ENCODE measurements at regions not wholly inside any gene's neighbourhood (a gene's known extent, or its start where the extent isn't known, plus 50 kb on each side); places are given as distances from the start of the nearest gene placed in this dataset.

DNA sequence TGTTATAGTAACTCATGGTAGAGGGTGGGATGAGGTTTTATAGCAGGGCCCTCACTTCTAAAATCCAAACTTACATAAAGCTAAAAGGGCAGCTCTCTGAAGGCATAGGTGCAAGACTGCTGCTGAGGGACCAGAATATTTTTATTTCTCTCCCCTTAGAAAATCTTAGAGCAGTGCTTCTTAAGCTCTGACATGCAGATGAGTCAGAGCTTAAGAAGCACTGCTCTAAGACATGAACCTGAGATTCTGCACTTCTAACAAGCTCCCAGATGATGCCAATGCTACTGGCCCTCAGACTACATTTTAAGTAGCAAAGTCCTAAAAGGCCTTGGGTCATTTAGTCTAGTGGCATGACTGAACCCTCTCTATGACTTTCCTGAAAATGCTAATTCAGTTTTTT is 97.6 kb upstream of the SPRY4 start:
- no peaks in the 10 kb centered on the region for H3K27me3 ChIP-seq (ENCODE audit: control insufficient read depth in 2 of 2, insufficient read depth in 2 of 2, low read length in 2 of 2)
- H4K20me1 ChIP-seq (replicated peaks; ENCODE audit: control insufficient read depth, extremely low read depth, insufficient read depth, low read length), result no peaks in the 10 kb centered on the region
- DNase-seq (ENCODE audit: low read depth, low spot score), result peak; percentile 20
- BruUV-seq (replicated peaks), result no TSS peak
- no peak overlapping the region for H3K9ac ChIP-seq (replicated peaks; ENCODE audit: extremely low read depth, insufficient read depth, low read length)
- no peak overlapping the region for H3K27ac ChIP-seq (ENCODE audit: insufficient read depth, low read depth, low read length)
- no peaks in the 10 kb centered on the region for H3K36me3 ChIP-seq (ENCODE audit: control insufficient read depth in 2 of 2, extremely low read depth in 1 of 2, insufficient read depth in 2 of 2, low read length in 2 of 2)
- H3K4me1 ChIP-seq (ENCODE audit: control insufficient read depth, extremely low read depth, insufficient read depth, low read length), result peaks cover 49% of the 10 kb centered on the region
- POLR2A ChIA-PET, result no interaction called here
- H3K9me1 ChIP-seq (replicated peaks; ENCODE audit: control insufficient read depth, extremely low read depth, insufficient read depth, low read length), result no peaks in the 10 kb centered on the region
- H3K79me2 ChIP-seq (ENCODE audit: control insufficient read depth, insufficient read depth, low read length), result no peaks in the 10 kb centered on the region
- CTCF ChIA-PET, result interaction anchor here (0.8 to 3.6 kb wide), 6 partner anchors 13 to 126 kb away, joined by 3 to 14 read pairs (median 4); no protein-coding TSS in a partner anchor
- no peaks in the 10 kb centered on the region for H3K9me3 ChIP-seq (replicated peaks; ENCODE audit: control insufficient read depth, insufficient read depth, low read length)
- peak; percentile 24 for FAIRE-seq
- no peak overlapping the region for H3K4me3 ChIP-seq (replicated peaks in 1 of 3; ENCODE audit: insufficient read depth in 1 of 3, low read depth in 1 of 3, low read length in 3 of 3)
- dilution Hi-C loops (cut with MboI; ENCODE audit: extremely low pct_ligation_motif_present, low sequenced_read_pairs), result no loop called here
- H2AFZ ChIP-seq (ENCODE audit: low read depth, low read length), result no peak overlapping the region
- TF ChIP-seq POLR2AphosphoS5 (IDR thresholded peaks at IDR 0.05; ENCODE audit: insufficient read depth, low read depth, low read length) (no peak), FOS (IDR thresholded peaks at IDR 0.05; ENCODE audit: borderline replicate concordance, insufficient read depth, low read length) (peak; percentile 81)
- intact Hi-C loops (cut with micrococcal nuclease), result no loop called here
- H3K4me2 ChIP-seq (ENCODE audit: insufficient read depth, low read length), result no peak overlapping the region

DNA sequence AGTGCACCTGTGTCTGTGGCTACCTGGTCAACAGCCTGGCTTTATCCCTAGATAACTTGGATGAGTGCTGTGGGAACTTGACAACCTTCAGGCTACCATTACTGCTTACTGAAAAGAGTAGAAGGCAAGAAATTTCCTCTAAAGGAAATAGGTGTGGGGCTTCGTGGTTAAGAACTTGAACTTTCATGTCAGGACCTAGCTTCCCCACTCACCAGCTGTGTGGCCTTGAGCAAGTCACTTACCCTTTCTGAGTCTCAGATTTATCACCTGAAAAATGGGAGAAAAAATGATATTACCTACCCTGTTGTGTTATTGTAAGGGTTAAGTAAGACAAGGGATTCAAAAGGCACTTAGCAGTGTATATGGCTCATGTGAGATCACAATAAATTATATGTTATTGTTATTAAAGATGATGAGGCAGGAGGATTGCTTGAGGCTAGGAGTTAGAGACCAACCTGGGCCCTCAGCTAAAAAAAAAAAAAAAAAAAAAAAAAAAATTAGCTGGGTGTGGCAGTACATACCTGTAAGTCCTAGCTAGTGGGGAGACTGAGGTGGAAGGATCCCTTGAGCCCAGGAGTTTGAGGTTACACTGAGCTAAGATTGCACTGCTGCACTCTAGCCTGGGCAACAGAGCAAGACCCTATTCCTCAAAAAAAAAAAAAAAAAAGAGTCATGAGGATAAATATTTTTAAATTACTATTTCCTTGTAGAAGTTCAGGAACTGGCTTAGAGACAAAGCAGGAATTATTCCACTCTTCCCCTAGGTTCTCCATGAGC is 97.0 kb upstream of the SPRY4 start:
- Histone ChIP-seq H3K9ac (replicated peaks; ENCODE audit: extremely low read depth, insufficient read depth, low read length) (no peak overlapping the region), H3K79me2 (ENCODE audit: control insufficient read depth, insufficient read depth, low read length) (no peaks in the 10 kb centered on the region), H3K4me2 (ENCODE audit: insufficient read depth, low read length) (no peak overlapping the region), H3K27me3 (ENCODE audit: control insufficient read depth in 2 of 2, insufficient read depth in 2 of 2, low read length in 2 of 2) (no peaks in the 10 kb centered on the region), H4K20me1 (replicated peaks; ENCODE audit: control insufficient read depth, extremely low read depth, insufficient read depth, low read length) (no peaks in the 10 kb centered on the region), H3K9me1 (replicated peaks; ENCODE audit: control insufficient read depth, extremely low read depth, insufficient read depth, low read length) (no peaks in the 10 kb centered on the region), H2AFZ (ENCODE audit: low read depth, low read length) (peak overlapping the region; percentile 46), H3K4me3 (replicated peaks in 1 of 3; ENCODE audit: insufficient read depth in 1 of 3, low read depth in 1 of 3, low read length in 3 of 3) (no peak overlapping the region), H3K27ac (ENCODE audit: insufficient read depth, low read depth, low read length) (no peak overlapping the region), H3K36me3 (ENCODE audit: control insufficient read depth in 2 of 2, extremely low read depth in 1 of 2, insufficient read depth in 2 of 2, low read length in 2 of 2) (no peaks in the 10 kb centered on the region), H3K9me3 (replicated peaks; ENCODE audit: control insufficient read depth, insufficient read depth, low read length) (no peaks in the 10 kb centered on the region), H3K4me1 (ENCODE audit: control insufficient read depth, extremely low read depth, insufficient read depth, low read length) (peaks cover 42% of the 10 kb centered on the region)
- CTCF ChIA-PET, result interaction anchor here (0.8 to 3.6 kb wide), 8 partner anchors 9 to 127 kb away, joined by 3 to 14 read pairs (median 4); no protein-coding TSS in a partner anchor
- BruUV-seq (replicated peaks), result no TSS peak
- dilution Hi-C loops (cut with MboI; ENCODE audit: extremely low pct_ligation_motif_present, low sequenced_read_pairs) (no loop called here), intact Hi-C loops (cut with micrococcal nuclease) (no loop called here)
- TF ChIP-seq, protein P1, sequence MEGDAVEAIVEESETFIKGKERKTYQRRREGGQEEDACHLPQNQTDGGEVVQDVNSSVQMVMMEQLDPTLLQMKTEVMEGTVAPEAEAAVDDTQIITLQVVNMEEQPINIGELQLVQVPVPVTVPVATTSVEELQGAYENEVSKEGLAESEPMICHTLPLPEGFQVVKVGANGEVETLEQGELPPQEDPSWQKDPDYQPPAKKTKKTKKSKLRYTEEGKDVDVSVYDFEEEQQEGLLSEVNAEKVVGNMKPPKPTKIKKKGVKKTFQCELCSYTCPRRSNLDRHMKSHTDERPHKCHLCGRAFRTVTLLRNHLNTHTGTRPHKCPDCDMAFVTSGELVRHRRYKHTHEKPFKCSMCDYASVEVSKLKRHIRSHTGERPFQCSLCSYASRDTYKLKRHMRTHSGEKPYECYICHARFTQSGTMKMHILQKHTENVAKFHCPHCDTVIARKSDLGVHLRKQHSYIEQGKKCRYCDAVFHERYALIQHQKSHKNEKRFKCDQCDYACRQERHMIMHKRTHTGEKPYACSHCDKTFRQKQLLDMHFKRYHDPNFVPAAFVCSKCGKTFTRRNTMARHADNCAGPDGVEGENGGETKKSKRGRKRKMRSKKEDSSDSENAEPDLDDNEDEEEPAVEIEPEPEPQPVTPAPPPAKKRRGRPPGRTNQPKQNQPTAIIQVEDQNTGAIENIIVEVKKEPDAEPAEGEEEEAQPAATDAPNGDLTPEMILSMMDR (IDR thresholded peaks at IDR 0.05; ENCODE audit: extremely low read depth in 1 of 2, insufficient read depth in 1 of 2, low read depth in 1 of 2, low read length in 2 of 2), result no peak
- TF ChIP-seq MYC (IDR thresholded peaks at IDR 0.05; ENCODE audit: low read depth, low read length) (no peak), POLR2A (IDR thresholded peaks at IDR 0.05; ENCODE audit: low read depth, low read length) (no peak), FOS (IDR thresholded peaks at IDR 0.05; ENCODE audit: borderline replicate concordance, insufficient read depth, low read length) (no peak)
- POLR2A ChIA-PET, result no interaction called here
- no peak for DNase-seq (ENCODE audit: low read depth, low spot score)
- no peak for FAIRE-seq
